ENCODE measurements at regions not wholly inside any gene's neighbourhood (a gene's known extent, or its start where the extent isn't known, plus 50 kb on each side); places are given as distances from the start of the nearest gene placed in this dataset.

- CTCF ChIA-PET = no interaction called here
- Histone ChIP-seq H3K4me3 (ENCODE audit: low read depth, low read length) (no peak overlapping the region), H3K4me1 (ENCODE audit: control insufficient read depth, insufficient read depth, low read length) (no peaks in the 10 kb centered on the region), H3K36me3 (ENCODE audit: control insufficient read depth in 2 of 2, insufficient read depth in 1 of 2, low read length in 2 of 2) (no peaks in the 10 kb centered on the region), H3K27ac (ENCODE audit: extremely low read depth, low read depth, low read length) (no peak overlapping the region), H3K9me3 (ENCODE audit: control insufficient read depth, insufficient read depth, low read depth, low read length) (no peaks in the 10 kb centered on the region)
- POLR2A ChIA-PET = no interaction called here
- TF ChIP-seq ZNF513 (tag by site-specific recombination; IDR thresholded peaks at IDR 0.05) (no peak), ZNF548 (tag by site-specific recombination; IDR thresholded peaks at IDR 0.05) (no peak), ZNF558 (tag by site-specific recombination; IDR thresholded peaks at IDR 0.05) (no peak), KLF17 (tag by site-specific recombination; IDR thresholded peaks at IDR 0.05) (no peak), ZNF223 (tag by site-specific recombination; IDR thresholded peaks at IDR 0.05) (no peak), ZNF239 (tag by site-specific recombination; IDR thresholded peaks at IDR 0.05) (no peak), ZNF366 (tag by site-specific recombination; conservative IDR thresholded peaks at IDR 0.05) (no peak), ZSCAN23 (tag by site-specific recombination; IDR thresholded peaks at IDR 0.05) (no peak), ZNF416 (tag by site-specific recombination; IDR thresholded peaks at IDR 0.05) (no peak), ZNF48 (tag by site-specific recombination; IDR thresholded peaks at IDR 0.05) (no peak), ZBTB11 (tag by site-specific recombination; conservative IDR thresholded peaks at IDR 0.05; ENCODE audit: low read depth) (no peak), ZNF24 (tag by site-specific recombination; IDR thresholded peaks at IDR 0.05) (no peak), ZNF2 (tag by site-specific recombination; IDR thresholded peaks at IDR 0.05) (no peak), ZNF423 (tag by site-specific recombination; IDR thresholded peaks at IDR 0.05) (no peak), KLF7 (tag by site-specific recombination; IDR thresholded peaks at IDR 0.05; ENCODE audit: borderline replicate concordance) (no peak), SCRT1 (tag by site-specific recombination; IDR thresholded peaks at IDR 0.05; ENCODE audit: borderline replicate concordance) (no peak), ZNF280D (tag by site-specific recombination; IDR thresholded peaks at IDR 0.05) (no peak), WT1 (tag by site-specific recombination; IDR thresholded peaks at IDR 0.05) (no peak), ZNF16 (tag by site-specific recombination; IDR thresholded peaks at IDR 0.05; ENCODE audit: low read depth) (no peak), ZFP3 (tag by site-specific recombination; IDR thresholded peaks at IDR 0.05; ENCODE audit: low read depth) (no peak)
Measured at GRCh38 chr4:13246107-13246506, 238.0 kb downstream of the RAB28 start.
